CD4-positive, alpha-beta T cell treated with Interleukin-17A for 1 hour (primary cell): ENCODE measurements at regions not wholly inside any gene's neighbourhood (a gene's known extent, or its start where the extent isn't known, plus 50 kb on each side); places are given as distances from the start of the nearest gene placed in this dataset.

ENCODE experiments used
- DNase-seq: peaks from one replicate; pipeline ENCODE4 v3.0.0-alpha.2; 2020

- DNase-seq = no peak
These were observed 54.6 kb upstream of the EOLA2 start for GRCh38 chrX:149992918-149993317.

DNA sequence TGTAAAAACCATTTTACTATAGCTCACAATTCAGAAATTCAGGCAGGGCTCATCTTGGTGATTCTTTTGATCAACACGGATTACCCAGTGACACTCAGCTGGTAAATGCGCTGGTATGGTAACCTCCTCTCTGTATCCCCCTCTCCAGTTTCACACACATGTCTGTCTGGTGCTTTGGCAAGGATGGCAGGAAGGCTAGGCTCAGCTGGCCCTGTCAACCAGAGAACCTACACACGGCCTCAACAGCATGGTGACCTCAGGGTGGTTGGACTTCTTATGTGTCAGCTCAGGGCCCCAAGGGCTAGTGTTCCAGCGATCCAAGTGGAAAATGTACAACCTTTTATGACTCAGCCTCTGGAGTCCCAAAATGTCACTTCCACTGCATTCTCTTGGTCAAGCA lies 55.7 kb upstream of the EOLA2 start:
- no peak for DNase-seq

GRCh38 chrX:149996515-149996914 lies 58.2 kb upstream of the EOLA2 start:
- DNase-seq = no peak

DNA sequence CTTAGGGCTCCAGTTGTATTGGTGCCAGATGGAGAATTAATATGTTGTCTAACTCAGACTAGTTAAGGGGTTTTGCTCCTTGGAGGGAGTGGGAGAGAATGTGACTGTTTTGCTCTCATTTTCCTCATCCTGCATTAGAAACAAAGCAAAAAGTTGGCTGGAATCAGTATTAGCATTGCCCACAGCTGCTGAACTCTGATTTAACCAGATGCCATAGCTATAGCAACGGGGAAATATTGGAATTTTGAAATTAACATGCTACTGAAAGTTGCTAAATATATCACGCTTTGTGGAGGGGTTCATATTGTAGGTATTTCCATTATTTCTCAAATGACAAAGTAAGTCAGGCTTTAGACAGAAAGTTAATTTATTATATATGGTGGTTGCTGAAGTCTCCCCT lies 66.7 kb upstream of the EOLA2 start:
- no peak for DNase-seq

GRCh38 chrX:150007356-150007755 lies 69.1 kb upstream of the EOLA2 start:
- DNase-seq = no peak

- DNase-seq = no peak
These were observed 74.5 kb upstream of the EOLA2 start for GRCh38 chrX:150012647-150013381.

DNA sequence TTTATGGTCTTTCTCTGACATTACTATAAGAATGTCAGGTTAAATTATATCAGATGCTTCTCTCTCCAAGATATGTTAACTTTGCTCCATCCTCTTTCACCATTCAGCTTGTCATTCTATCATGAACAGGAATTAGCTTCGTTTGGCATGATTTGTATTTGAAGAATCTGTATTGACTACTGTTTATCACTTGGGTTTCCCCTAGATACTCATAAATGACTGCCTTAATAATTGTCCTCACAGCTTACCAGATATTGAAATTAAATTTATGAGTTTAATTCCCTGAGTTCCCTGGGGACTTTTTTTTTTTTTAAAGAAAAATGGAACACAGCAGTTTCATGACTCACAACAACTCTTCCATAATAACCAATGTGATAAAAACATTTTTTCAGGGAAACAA lies 76.2 kb upstream of the EOLA2 start:
- DNase-seq = no peak

GRCh38 chrX:150017868-150018267 lies 79.6 kb upstream of the EOLA2 start:
- no peak for DNase-seq

DNA sequence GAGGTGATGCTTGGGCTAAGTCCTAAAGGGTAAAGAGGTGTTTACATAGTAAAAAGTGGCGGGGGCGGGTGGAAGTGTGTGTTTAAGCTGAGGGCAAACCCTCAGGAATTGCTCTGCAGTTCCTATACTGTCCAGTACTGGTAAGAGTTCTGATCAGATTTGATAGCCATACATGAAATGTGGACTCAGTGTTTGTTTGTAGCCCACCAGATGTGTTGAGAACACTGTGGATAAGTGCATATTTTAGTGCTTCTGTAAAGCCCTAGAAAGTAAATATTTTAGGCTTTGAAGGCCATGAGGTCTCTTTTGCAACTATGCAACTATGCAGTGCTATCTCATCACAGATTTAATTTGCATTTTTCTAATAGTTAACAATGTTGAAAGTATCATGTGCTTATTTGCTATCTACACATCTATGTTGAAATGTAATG lies 80.7 kb upstream of the EOLA2 start:
- DNase-seq = no peak

DNA sequence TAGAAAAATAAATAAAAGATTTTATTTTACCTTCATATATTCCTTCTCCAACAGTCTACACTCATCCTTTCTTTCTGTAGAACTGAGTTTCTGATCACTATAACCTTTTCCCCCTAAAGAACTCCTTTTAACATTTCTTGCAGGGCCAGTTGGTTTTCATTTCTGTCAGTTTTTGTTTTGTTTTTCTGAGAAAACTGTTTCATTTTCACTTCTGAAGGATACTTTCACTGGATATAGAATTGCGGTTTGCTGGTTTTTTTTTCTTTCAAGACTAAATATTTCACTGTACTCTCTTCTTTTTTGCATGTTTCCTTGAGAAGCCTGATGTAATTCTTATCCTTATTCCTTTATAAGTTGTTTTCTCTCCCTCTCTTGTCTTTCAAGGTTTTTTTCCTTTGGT lies 90.4 kb upstream of the EOLA2 start:
- DNase-seq = no peak

DNA sequence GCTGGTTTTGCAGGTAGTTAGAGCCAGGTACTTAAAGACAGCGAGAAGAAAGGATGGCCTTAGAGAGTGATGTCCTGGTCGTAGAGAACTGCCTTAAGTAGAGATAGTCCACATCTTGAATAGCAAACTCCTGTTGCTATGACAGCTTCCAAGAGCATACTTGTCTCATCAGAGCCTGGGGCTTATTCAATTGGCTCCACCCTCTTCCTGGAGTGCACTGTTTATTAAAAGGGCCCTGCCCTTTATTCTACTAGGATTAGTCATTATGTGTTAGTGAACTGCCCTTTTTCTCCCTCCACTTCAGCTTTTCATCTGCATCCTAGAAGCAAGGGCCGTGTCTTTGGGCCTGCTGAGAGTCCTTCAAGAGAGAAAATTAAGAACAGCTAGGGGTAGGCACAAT lies 94.5 kb upstream of the EOLA2 start:
- no peak for DNase-seq

DNA sequence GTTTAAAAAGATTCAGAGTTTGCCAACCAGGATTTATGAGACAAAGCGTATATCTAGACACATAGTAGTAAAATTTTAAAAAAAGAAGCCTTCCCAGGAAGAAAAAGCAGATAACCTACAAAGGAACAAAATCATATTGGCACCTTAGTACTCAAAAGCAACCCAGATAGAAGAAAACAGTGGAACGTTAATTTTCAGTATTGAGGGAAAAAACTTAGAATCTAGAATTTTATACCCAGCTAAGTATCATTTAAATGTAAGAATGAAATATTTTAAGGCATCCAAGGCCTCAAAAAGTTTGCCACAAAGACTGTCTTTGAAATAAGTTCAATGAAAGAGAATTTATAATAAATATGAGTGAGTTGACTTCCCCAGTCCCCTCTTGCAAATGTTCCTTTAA lies 96.5 kb upstream of the EOLA2 start:
- DNase-seq = no peak

DNA sequence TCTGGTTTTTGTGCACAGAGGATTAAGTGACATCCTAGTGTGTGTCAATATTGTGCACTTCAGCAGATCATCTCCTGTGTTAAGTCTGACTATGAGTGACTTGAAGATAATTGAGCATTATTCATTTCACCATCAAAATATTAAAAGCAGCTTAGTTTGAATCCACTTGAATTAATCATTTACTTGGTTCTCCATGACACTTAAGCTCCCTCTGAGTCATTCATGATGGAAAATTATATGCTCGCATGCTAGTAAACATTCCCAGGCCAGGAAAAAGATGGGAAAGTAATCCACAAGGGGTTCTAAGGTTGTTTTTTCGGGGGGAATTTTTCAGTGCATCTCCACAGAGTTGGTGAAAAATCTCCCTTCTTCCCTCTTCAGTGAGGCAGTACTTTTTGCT lies 97.2 kb upstream of the EOLA2 start:
- DNase-seq = no peak

DNA sequence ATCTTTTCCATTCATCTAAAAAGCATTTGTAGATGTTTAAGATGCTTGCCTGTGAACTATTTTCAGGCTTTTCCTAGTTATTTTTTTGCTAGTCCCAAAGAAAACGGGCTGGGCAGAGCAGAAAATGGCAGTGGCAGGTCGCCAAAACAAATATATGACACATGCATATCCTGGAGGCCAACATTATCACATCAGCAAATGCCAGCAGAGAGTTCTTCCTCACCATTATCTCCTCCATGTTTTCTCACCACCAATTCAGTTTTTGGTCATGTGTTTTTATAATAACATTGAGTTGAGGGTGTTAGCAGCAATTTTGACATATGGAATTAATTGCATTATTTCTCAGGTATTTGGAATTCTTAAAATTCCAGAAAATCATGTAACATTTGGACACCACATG lies 97.9 kb upstream of the EOLA2 start:
- DNase-seq = no peak

DNA sequence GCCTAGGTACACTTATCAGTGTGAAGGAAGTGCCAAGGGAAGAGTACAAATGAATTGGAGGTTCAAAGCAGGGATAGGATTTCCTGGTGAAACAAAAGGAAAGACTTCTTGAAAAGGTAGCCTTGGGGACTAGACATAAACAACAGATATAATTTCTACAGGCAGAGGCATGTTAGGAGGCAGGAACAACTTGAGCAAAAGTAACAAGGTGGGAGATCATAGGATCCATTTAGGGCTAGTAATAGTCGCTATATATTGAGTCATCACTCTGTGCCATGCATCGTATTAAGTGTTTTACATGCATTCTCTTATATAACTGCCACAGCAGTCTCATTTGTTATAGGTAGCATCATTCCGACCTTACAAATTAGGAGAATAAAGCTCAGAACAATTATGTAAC lies 98.3 kb upstream of the EOLA2 start:
- DNase-seq = no peak

- no peak for DNase-seq
These were observed 98.8 kb upstream of the EOLA2 start for GRCh38 chrX:150037041-150037440.

DNA sequence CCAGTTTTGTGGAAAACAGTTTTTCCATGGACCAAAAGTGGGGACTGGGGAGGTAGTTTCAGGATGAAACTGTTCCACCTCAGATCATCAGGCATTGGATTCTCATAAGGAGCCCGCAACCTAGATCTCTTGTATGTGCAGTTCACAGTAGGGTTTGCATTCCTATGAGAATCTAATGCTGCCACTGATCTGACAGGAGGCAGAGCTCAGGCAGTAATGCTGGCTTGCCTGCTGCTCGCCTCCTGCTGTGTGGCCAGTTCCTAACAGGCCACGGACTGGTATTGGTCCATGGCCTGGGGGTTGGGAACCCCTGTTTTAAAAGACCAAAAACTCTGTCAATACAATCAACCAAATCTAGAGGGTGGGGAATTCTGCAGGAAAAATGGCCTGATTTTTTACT lies 100.0 kb upstream of the EOLA2 start:
- no peak for DNase-seq

GRCh38 chrX:150038986-150039599 lies 100.8 kb upstream of the EOLA2 start:
- no peak for DNase-seq

- DNase-seq = no peak
These were observed 102.9 kb upstream of the EOLA2 start for GRCh38 chrX:150041208-150041607.

GRCh38 chrX:150044556-150044955 lies 106.3 kb upstream of the EOLA2 start:
- DNase-seq = no peak

GRCh38 chrX:150047818-150048217 lies 109.5 kb upstream of the EOLA2 start:
- DNase-seq = no peak

DNA sequence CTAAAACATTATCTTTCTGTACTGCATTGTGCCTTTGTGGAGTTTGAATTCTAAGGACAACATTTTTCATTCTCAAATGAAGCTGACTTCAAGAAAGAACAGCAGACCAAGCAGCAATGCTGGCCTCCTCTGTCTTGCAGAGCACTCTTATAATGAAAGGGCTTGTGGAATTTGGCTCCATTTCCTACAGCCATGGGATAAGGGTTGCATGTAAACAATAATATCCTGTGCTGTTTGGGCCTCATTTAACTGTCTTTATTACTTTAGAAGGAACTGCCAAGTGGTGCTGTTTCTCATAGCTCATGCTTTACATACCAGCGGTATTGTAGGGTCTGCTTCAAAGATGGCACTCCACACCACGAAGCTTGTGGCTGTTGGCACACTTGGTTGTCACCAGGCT lies 111.4 kb upstream of the EOLA2 start:
- no peak for DNase-seq

GRCh38 chrX:150050387-150050786 lies 112.1 kb upstream of the EOLA2 start:
- DNase-seq = no peak

DNA sequence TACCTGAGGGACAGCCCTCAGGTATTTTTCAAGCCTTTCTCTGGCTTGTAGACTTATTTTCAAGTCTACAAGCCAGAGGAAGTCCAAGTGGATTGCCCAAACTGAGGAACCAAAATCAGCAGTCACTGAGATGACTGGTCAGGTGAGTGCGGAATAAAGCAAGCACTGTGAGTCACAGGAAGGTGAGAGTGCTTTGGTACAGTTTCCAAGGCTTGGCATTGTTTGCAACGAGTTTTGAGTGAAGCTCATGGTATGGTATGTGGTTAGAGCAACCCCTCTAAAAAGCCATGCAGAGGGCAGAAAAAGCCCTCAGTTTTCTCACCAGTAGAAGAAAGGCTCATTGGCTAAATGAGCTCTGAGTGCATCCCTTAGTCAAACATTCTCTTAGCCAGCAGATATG lies 112.8 kb upstream of the EOLA2 start:
- no peak for DNase-seq

DNA sequence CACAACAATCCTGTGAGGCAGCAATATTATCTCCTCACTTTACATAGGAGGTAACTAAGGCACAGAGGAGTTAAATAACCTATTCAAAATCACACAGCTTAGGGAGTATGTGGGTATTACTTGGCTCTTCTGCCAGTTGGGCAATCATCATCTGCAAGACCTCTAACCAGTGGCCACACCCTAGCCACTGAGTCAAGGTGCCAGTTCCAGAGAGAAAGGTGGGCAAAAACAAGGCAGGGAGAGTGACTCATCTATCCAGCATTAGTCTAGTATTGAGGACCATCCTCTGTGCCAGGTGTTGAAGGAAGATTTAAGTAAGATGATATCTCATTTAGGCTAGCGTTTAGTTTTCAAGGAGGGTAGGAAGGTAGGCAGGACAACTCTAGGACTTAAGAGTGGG lies 113.9 kb upstream of the EOLA2 start:
- DNase-seq = no peak
